ENCODE measurements at regions not wholly inside any gene's neighbourhood (a gene's known extent, or its start where the extent isn't known, plus 50 kb on each side); places are given as distances from the start of the nearest gene placed in this dataset.
A peak's percentile ranks its signal among the peaks of the same experiment; 100 is the strongest.

DNA sequence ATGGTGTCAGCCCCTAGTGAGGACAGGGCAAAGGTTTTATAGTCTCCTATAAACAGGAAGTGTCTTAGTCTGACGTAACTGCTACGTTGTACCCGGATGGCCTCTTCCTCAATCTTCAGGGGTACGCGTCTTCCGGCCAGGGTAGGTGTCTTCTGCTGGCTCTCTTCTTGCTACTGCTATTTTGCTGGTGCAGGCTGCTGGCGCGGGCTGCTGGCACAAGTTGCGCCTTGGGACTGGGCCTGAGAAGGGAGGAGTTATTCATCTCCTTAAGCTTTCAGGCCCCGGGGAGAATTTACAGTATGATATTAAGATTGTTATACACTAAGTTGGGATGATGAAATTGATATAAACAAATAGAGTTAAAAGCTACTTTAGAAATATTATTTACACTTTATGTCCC is 74.4 kb downstream of the HDGFL1 start:
- Histone ChIP-seq H3K36me3 (no peaks in the 10 kb centered on the region), H3K4me1 (no peaks in the 10 kb centered on the region), H3K27ac (no peak overlapping the region), H3K27me3 (no peaks in the 10 kb centered on the region), H3K9me3 (no peaks in the 10 kb centered on the region), H3K4me3 (no peak overlapping the region)
- DNase-seq (ENCODE audit: low spot score in 2 of 2): no peak
- TF ChIP-seq EP300 (IDR thresholded peaks at IDR 0.05): no peak
- no peak for TF ChIP-seq POLR2A (IDR thresholded peaks at IDR 0.05)
- TF ChIP-seq, protein P1, sequence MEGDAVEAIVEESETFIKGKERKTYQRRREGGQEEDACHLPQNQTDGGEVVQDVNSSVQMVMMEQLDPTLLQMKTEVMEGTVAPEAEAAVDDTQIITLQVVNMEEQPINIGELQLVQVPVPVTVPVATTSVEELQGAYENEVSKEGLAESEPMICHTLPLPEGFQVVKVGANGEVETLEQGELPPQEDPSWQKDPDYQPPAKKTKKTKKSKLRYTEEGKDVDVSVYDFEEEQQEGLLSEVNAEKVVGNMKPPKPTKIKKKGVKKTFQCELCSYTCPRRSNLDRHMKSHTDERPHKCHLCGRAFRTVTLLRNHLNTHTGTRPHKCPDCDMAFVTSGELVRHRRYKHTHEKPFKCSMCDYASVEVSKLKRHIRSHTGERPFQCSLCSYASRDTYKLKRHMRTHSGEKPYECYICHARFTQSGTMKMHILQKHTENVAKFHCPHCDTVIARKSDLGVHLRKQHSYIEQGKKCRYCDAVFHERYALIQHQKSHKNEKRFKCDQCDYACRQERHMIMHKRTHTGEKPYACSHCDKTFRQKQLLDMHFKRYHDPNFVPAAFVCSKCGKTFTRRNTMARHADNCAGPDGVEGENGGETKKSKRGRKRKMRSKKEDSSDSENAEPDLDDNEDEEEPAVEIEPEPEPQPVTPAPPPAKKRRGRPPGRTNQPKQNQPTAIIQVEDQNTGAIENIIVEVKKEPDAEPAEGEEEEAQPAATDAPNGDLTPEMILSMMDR (IDR thresholded peaks at IDR 0.05): no peak
- 93 to 97% methylated on average over 10 of the region's 10 CpGs for WGBS, 2 donors

DNA sequence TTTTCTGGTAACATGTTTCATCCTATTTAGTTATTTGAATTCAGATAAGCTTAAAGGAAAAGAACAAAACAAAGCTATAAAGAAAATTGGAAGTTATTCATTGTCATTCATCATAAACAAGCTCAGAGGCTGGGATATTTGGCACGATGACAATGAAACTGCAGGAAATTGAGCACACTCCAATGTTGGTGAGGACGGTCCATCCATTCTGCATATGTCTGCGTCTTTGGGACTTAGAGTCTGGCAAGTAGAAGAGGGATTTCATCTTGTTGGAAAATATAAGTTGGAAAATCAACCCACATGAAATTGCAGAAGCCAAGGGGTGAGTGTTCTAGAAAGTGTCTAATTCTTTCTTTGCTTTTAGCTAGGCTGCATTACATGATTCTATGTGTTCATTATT is 78.4 kb downstream of the HDGFL1 start:
- H3K27ac ChIP-seq: no peak overlapping the region
- H3K27me3 ChIP-seq: no peaks in the 10 kb centered on the region
- DNase-seq (ENCODE audit: low spot score in 2 of 2): no peak
- H3K4me1 ChIP-seq: no peaks in the 10 kb centered on the region
- H3K4me3 ChIP-seq: no peak overlapping the region
- no peaks in the 10 kb centered on the region for H3K36me3 ChIP-seq
- no peak for TF ChIP-seq POLR2A (IDR thresholded peaks at IDR 0.05)
- TF ChIP-seq, protein P1 (IDR thresholded peaks at IDR 0.05): no peak
- TF ChIP-seq EP300 (IDR thresholded peaks at IDR 0.05): no peak
- no peaks in the 10 kb centered on the region for H3K9me3 ChIP-seq
- WGBS, 2 donors: 33 to 41% methylated on average over 3 of the region's 3 CpGs

DNA sequence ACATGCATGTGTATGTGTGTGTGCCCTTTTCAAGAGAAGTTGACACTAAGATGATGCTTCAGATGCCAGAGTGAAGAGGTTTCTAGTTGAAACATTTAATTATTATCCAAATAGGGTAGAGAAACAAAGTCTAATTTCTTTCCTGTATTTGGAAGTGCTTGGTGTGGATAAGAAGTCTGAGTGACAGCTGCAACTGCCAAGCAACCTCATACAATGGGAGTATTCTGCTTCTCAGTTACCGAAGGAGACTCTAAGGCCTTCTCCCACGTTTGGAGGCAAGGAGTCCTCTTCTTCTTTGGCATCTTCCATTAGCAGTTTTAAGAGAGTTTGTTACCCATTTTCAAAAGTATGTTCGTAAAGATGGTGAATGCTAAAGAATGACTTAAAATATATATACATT is 82.4 kb downstream of the HDGFL1 start:
- WGBS, 2 donors: 71 to 72% methylated on average over 3 of the region's 3 CpGs
- no peak overlapping the region for H3K4me3 ChIP-seq
- no peaks in the 10 kb centered on the region for H3K36me3 ChIP-seq
- H3K27me3 ChIP-seq: no peaks in the 10 kb centered on the region
- H3K27ac ChIP-seq: no peak overlapping the region
- DNase-seq (ENCODE audit: low spot score in 2 of 2): no peak
- TF ChIP-seq EP300 (IDR thresholded peaks at IDR 0.05) (no peak), POLR2A (IDR thresholded peaks at IDR 0.05) (no peak)
- TF ChIP-seq, protein P1 (IDR thresholded peaks at IDR 0.05): no peak
- H3K9me3 ChIP-seq: no peaks in the 10 kb centered on the region
- H3K4me1 ChIP-seq: peaks cover 0 to 13% (median 3%) of the 10 kb centered on the region in 4 donors

DNA sequence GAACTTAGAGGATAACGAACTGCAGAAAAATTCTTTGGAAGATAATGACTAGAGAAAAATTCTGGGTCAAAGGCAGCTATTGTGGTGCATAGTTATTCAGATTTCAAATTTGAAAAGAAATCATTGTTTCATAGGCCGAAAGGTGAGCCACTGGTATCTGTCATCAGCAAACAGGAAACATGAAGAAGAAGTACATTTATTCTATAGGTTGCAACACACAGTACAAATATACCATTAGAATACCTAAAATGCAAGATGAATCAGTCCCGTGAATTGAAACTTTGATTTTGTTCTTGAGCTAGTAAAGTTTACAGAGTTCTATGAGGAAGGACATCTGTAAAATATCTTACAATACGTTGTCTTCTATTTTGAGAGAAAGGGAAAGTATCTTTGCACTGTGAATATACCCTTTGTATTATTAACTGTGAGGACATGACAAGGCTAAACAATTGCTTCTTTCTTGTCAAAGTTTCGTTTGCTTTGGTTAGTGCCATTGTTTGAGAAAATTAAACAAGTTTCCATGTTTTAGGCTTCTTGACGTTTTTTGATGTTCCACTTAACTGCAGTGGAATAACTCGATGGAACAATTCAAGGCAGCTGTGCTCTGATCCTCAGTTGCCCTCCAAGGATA is 84.7 kb downstream of the HDGFL1 start:
- Histone ChIP-seq H3K4me1 (peaks cover 0 to 27% (median 7%) of the 10 kb centered on the region in 4 donors), H3K27ac (no peak overlapping the region), H3K4me3 (no peak overlapping the region), H3K27me3 (no peaks in the 10 kb centered on the region), H3K9me3 (no peaks in the 10 kb centered on the region), H3K36me3 (no peaks in the 10 kb centered on the region)
- no peak for TF ChIP-seq POLR2A (IDR thresholded peaks at IDR 0.05)
- TF ChIP-seq EP300 (IDR thresholded peaks at IDR 0.05): no peak
- TF ChIP-seq, protein P1 (IDR thresholded peaks at IDR 0.05): no peak
- WGBS, 2 donors: 27 to 32% methylated on average over 7 of the region's 7 CpGs
- DNase-seq (ENCODE audit: low spot score in 2 of 2): no peak

DNA sequence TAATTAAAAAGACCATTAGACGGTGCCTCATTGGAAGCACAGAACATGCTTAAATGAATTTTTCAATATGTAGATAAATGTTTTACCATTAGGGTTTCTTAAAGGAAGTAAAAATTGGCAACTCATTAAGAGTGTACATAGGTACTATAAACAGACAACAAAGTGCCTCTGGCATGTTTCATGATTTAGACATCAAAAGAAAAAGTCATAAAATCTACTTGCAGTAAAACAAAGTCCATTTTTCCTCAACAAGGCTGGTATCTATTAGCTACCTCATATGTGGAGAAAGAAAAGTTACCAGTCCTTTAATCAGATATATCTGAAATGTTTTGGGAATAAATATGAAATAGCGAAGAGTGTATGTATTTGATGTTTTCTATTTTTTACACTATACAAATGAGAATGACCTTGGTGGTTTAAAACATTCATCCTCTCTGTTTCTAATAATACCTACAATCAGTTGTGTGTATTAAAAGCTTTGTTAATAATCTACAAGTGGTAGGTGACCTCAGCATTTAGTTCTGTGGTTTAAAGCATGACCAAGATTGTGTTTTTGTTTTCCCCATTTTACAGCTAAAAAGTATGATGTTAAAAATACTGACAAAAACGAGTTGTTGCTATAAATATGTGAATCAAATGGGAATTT is 87.5 kb downstream of the HDGFL1 start:
- peak overlapping the region in 1 of 4 donors; percentile 15 for H3K27ac ChIP-seq
- 68 to 71% methylated on average over 3 of the region's 3 CpGs for WGBS, 2 donors
- H3K9me3 ChIP-seq: no peaks in the 10 kb centered on the region
- TF ChIP-seq, protein P1 (IDR thresholded peaks at IDR 0.05): no peak
- TF ChIP-seq POLR2A (IDR thresholded peaks at IDR 0.05): no peak
- no peak for TF ChIP-seq EP300 (IDR thresholded peaks at IDR 0.05)
- no peak overlapping the region for H3K4me3 ChIP-seq
- no peak for DNase-seq (ENCODE audit: low spot score in 2 of 2)
- H3K36me3 ChIP-seq: no peaks in the 10 kb centered on the region
- peaks cover 0 to 27% (median 7%) of the 10 kb centered on the region in 4 donors for H3K4me1 ChIP-seq
- no peaks in the 10 kb centered on the region for H3K27me3 ChIP-seq

All from tibial nerve (tissue), 4 donors.